HepG2 (cell line): ENCODE measurements at regions not wholly inside any gene's neighbourhood (a gene's known extent, or its start where the extent isn't known, plus 50 kb on each side); places are given as distances from the start of the nearest gene placed in this dataset.

Experiments
- ATAC-seq: fragments of 200-7000 bp; cut with Tn5 transposase; 3 replicates; pipeline ENCODE4 v1.9.1; 2020; ENCODE audit warnings: mild to moderate bottlenecking, moderate library complexity
- BruUV-seq: library from RNA; stranded (reverse); fragments of 400-500 nt; replicated peaks from 2 replicates; lab custom pipeline; 2021; lab: Mats Ljungman, UMichigan
- CTCF ChIA-PET: fragments of 300-600 bp; formaldehyde crosslinking; extraction: SDS; loops from one replicate; lab custom pipeline; 2021; ENCODE audit warnings: low total read pairs, inconsistent platforms, low intra/inter-chr PET ratio; lab: Yijun Ruan, JAX
- POLR2A ChIA-PET: fragments of 350-600 bp; sonication (Branson Sonifier 250); formaldehyde crosslinking; loops from one replicate; lab custom pipeline; 2020; ENCODE audit warnings: antibody characterized with exemption, inconsistent platforms; lab: Yijun Ruan, JAX
- DNase-seq: peaks from one replicate; pipeline ENCODE4 v3.0.0-alpha.2; 2015; ENCODE audit warnings: low spot score
- FAIRE-seq: peaks from 3 replicates; lab custom pipeline; 2011; peaks lifted over from hg19 to GRCh38; lab: Jason Lieb, UNC
- H2AFZ ChIP-seq: one replicate; pipeline ENCODE4 v1.6.1; 2011; ENCODE audit warnings: low read length, inconsistent platforms
- H3K27ac ChIP-seq: fragments of 300-600 bp; 3 replicates; pipeline ENCODE4 v1.8.0; 2011; ENCODE audit warnings: mixed run types, mild to moderate bottlenecking, mixed read lengths, low read length, inconsistent platforms; ENCODE audit not compliant: insufficient read depth; ENCODE audit errors: extremely low read length
- H3K27me3 ChIP-seq, 2 experiments: fragments of 200-600 bp in 1 of 2; 2 replicates in 1 of 2; 3 replicates in 1 of 2; pipeline versions ENCODE4 v1.6.0 to v1.8.0; 2011; ENCODE audit warnings: low read length in 2 of 2, mild to moderate bottlenecking in 2 of 2, moderate library complexity in 2 of 2, inconsistent platforms in 1 of 2; ENCODE audit not compliant: insufficient read depth in 2 of 2, control insufficient read depth in 1 of 2
- H3K36me3 ChIP-seq, 2 experiments: fragments of 200-600 bp in 1 of 2; replicated peaks in 1 of 2; 2 replicates in 1 of 2; 3 replicates in 1 of 2; pipeline versions ENCODE4 v1.5.1 to v1.8.0; 2011; ENCODE audit warnings: low read length in 2 of 2, inconsistent platforms in 1 of 2; ENCODE audit not compliant: insufficient read depth in 2 of 2, control insufficient read depth in 1 of 2
- H3K4me1 ChIP-seq: 2 replicates; pipeline ENCODE4 v1.5.1; 2012; ENCODE audit warnings: low read length, inconsistent platforms; ENCODE audit not compliant: insufficient read depth
- H3K4me2 ChIP-seq: 2 replicates; pipeline ENCODE4 v1.6.0; 2011; ENCODE audit warnings: low read depth, low read length, inconsistent platforms
- H3K4me3 ChIP-seq, 3 experiments: fragments of 200-600 bp in 1 of 3; sonication (generic), shearing (Covaris generic) in 1 of 3; replicated peaks in 1 of 3; 2 replicates each; pipeline ENCODE4 v1.5.1; 2011 to 2016; ENCODE audit warnings: low read length in 3 of 3, inconsistent platforms in 2 of 3, low read depth in 2 of 3, mild to moderate bottlenecking in 2 of 3, control low read depth in 1 of 3, mixed read lengths in 1 of 3; ENCODE audit not compliant: insufficient read depth in 1 of 3
- H3K79me2 ChIP-seq: one replicate; pipeline ENCODE4 v1.6.1; 2011; ENCODE audit warnings: low read length, inconsistent platforms; ENCODE audit not compliant: insufficient read depth
- H3K9ac ChIP-seq: 2 replicates; pipeline ENCODE4 v1.6.0; 2011; ENCODE audit warnings: mild to moderate bottlenecking, low read depth, low read length, inconsistent platforms; ENCODE audit not compliant: insufficient read depth
- H3K9me3 ChIP-seq: 2 replicates; pipeline ENCODE4 v1.5.1; 2012; ENCODE audit warnings: mild to moderate bottlenecking, low read length
- H4K20me1 ChIP-seq: 2 replicates; pipeline ENCODE4 v1.6.0; 2011; ENCODE audit warnings: inconsistent platforms, mild to moderate bottlenecking, low read length, moderate library complexity; ENCODE audit not compliant: insufficient read depth
- ARID2 ChIP-seq: sonication (generic); formaldehyde crosslinking; IDR thresholded peaks from 2 replicates; pipeline ENCODE4 v1.8.1; 2022; ENCODE audit warnings: mild to moderate bottlenecking, missing genetic modification reagents, borderline replicate concordance
- ATF7 ChIP-seq, 2 experiments: fragments of 450-650 bp in 1 of 2; sonication (generic) in 1 of 2; formaldehyde crosslinking in 1 of 2; IDR thresholded peaks; 2 replicates each; pipeline versions ENCODE4 v1.4.0 to v1.6.1; 2016 to 2020; ENCODE audit warnings: antibody characterized with exemption in 1 of 2, mild to moderate bottlenecking in 1 of 2, missing genetic modification reagents in 1 of 2
- HOXA9 ChIP-seq: sonication (generic); formaldehyde crosslinking; IDR thresholded peaks from 2 replicates; pipeline ENCODE4 v1.8.1; 2022; ENCODE audit warnings: missing genetic modification reagents, mild to moderate bottlenecking, moderate library complexity, borderline replicate concordance
- KDM1A ChIP-seq: IDR thresholded peaks from 2 replicates; pipeline ENCODE4 v1.6.1; 2016; ENCODE audit warnings: missing compliant biosample characterization
- RORA ChIP-seq: sonication (generic); formaldehyde crosslinking; IDR thresholded peaks from 2 replicates; pipeline ENCODE4 v1.5.0; 2020; ENCODE audit warnings: mild to moderate bottlenecking, missing genetic modification reagents, moderate library complexity
- SALL1 ChIP-seq: sonication (generic); formaldehyde crosslinking; IDR thresholded peaks from 2 replicates; pipeline ENCODE4 v1.8.0; 2022; ENCODE audit warnings: mild to moderate bottlenecking, missing genetic modification reagents
- SIX4 ChIP-seq: sonication (generic); formaldehyde crosslinking; IDR thresholded peaks from 2 replicates; pipeline ENCODE4 v1.4.0; 2020; ENCODE audit warnings: missing genetic modification reagents
- TCF7L2 ChIP-seq: IDR thresholded peaks from 2 replicates; pipeline ENCODE4 v1.6.1; 2011; ENCODE audit warnings: mild to moderate bottlenecking, low read depth, low read length, moderate library complexity
- ZBTB7A ChIP-seq: sonication (generic); formaldehyde crosslinking; IDR thresholded peaks from 2 replicates; pipeline ENCODE4 v1.8.0; 2022; ENCODE audit warnings: mild to moderate bottlenecking, missing genetic modification reagents
- ZFY ChIP-seq: sonication (generic); formaldehyde crosslinking; IDR thresholded peaks from 2 replicates; pipeline ENCODE4 v1.4.0; 2020; ENCODE audit warnings: missing genetic modification reagents
- ZNF263 ChIP-seq: sonication (generic); formaldehyde crosslinking; IDR thresholded peaks from 2 replicates; pipeline ENCODE4 v1.4.0; 2020; ENCODE audit warnings: missing genetic modification reagents
- ZNF3 ChIP-seq: IDR thresholded peaks from 2 replicates; pipeline ENCODE4 v1.7.0; 2017; ENCODE audit warnings: inconsistent platforms
- WGBS: methylation state at CpG from one replicate; pipeline ENCODE4 v1.1.6; 2017; ENCODE audit warnings: low lambda C conversion rate; 5-methylcytosine and 5-hydroxymethylcytosine counted together
- in situ Hi-C: cut with HindIII; loops from 2 replicates; pipeline ENCODE4 v1.10.0; 2017; ENCODE audit warnings: low pct_unique_long_range_greater_than_20kb; ENCODE audit not compliant: extremely low pct_ligation_motif_present
- intact Hi-C: fragments of 100-400 bp; cut with micrococcal nuclease; formaldehyde crosslinking; loops from one replicate; pipeline ENCODE4 v1.10.0; 2022; ENCODE audit not compliant: unreplicated experiment
- TF ChIP-seq, protein P1 (sequence below): sonication (generic); formaldehyde crosslinking; IDR thresholded peaks from 2 replicates; pipeline ENCODE4 v1.5.0; 2020; ENCODE audit warnings: missing genetic modification reagents

- no peak for ATAC-seq
- in situ Hi-C loops, result no loop called here
- POLR2A ChIA-PET, result no interaction called here
Observed at GRCh38 chr1:65044411-65044810, 78.1 kb upstream of the JAK1 start.

DNA sequence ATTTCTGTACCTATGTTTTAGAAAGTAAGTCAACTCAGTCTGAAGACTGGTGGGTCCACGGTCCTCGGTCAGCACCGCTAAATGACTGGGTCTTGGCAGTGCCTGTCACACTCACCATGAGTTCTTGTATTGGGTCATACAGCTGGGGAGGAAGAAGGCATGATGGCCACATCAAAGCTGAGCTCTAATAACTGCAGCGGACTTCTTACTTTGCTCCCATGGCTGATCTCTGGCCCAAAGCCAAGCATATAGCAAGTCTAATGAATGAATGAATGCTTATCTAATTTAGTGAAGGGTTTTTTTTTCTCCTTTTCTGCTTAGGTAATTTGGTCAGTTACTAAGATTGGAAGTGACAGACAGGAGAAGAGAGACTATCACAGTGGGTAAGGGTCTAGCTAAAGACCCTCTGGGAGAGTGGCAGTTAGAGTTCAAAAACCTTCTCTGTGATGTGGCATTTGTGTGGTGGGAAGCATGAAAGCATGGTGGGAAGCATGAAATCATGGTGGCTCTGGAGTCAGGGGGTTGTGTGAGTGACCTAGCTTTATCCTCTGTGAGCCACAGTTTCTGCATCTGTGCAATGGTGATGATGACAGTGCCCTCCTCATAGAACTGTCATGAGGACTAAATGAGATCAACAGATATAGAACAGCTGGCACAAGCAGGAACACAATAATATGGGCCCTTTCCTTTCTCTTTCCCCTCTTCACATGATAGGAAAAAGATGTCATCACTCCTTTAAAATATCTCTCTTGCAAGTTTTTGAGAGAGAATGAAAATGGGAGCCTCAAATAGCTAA lies 78.9 kb upstream of the JAK1 start:
- H3K79me2 ChIP-seq, result no peaks in the 10 kb centered on the region
- H3K9me3 ChIP-seq, result no peaks in the 10 kb centered on the region
- H3K4me2 ChIP-seq, result no peak overlapping the region
- DNase-seq (no peak), ATAC-seq (no peak), FAIRE-seq (no peak)
- peaks cover 9% of the 10 kb centered on the region; the same call in 1 of the 2 replicates for H3K4me1 ChIP-seq
- H3K36me3 ChIP-seq, result no peaks in the 10 kb centered on the region
- no TSS peak for BruUV-seq
- ChIA-PET CTCF (no interaction called here), POLR2A (no interaction called here)
- TF ChIP-seq SIX4 (CRISPR knock-in tag) (no peak), ZNF263 (CRISPR knock-in tag) (no peak), ATF7 (IDR thresholded peaks at IDR 0.05) (no peak), ATF7 (CRISPR knock-in tag; IDR thresholded peaks at IDR 0.05) (no peak), HOXA9 (CRISPR knock-in tag) (no peak), ZNF3 (CRISPR knock-in tag) (no peak)
- H3K4me3 ChIP-seq, result no peak overlapping the region
- H4K20me1 ChIP-seq, result no peaks in the 10 kb centered on the region
- no peak overlapping the region for H3K9ac ChIP-seq
- H3K27ac ChIP-seq, result no peak overlapping the region
- peaks cover 0 to 1% of the 10 kb centered on the region in 2 experiments; a peak in 1 of 5 replicates for H3K27me3 ChIP-seq
- intact Hi-C loops, result no loop called here
- H2AFZ ChIP-seq, result no peak overlapping the region
- WGBS, result 79% methylated on average over 4 of the region's 4 CpGs
- in situ Hi-C loops, result no loop called here

More at GRCh38 chr1:65044411-65044810, 78.1 kb upstream of the JAK1 start:
- intact Hi-C loops, result loop anchor here (5.0 kb wide), 1 partner anchor 182 kb away; no protein-coding TSS in a partner anchor
- BruUV-seq, result no TSS peak
- DNase-seq, result no peak
- H3K4me2 ChIP-seq, result no peak overlapping the region
- H3K9me3 ChIP-seq, result no peaks in the 10 kb centered on the region
- H2AFZ ChIP-seq, result no peak overlapping the region
- WGBS, result 57% methylated on average over 5 of the region's 5 CpGs
- no peaks in the 10 kb centered on the region for H4K20me1 ChIP-seq
- no peaks in the 10 kb centered on the region; a peak in 1 of 5 replicates for H3K27me3 ChIP-seq
- TF ChIP-seq TCF7L2 (no peak), ZBTB7A (CRISPR knock-in tag) (no peak), ZFY (CRISPR knock-in tag) (no peak), KDM1A (no peak), RORA (CRISPR knock-in tag) (no peak), ARID2 (CRISPR knock-in tag) (no peak), SALL1 (CRISPR knock-in tag) (no peak)
- TF ChIP-seq, protein P1, sequence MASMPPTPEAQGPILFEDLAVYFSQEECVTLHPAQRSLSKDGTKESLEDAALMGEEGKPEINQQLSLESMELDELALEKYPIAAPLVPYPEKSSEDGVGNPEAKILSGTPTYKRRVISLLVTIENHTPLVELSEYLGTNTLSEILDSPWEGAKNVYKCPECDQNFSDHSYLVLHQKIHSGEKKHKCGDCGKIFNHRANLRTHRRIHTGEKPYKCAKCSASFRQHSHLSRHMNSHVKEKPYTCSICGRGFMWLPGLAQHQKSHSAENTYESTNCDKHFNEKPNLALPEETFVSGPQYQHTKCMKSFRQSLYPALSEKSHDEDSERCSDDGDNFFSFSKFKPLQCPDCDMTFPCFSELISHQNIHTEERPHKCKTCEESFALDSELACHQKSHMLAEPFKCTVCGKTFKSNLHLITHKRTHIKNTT (CRISPR knock-in tag), result no peak
- no peaks in the 10 kb centered on the region for H3K79me2 ChIP-seq
- H3K36me3 ChIP-seq, result no peaks in the 10 kb centered on the region
- no peak overlapping the region for H3K4me3 ChIP-seq
- CTCF ChIA-PET, result no interaction called here
- no peak for FAIRE-seq
- no peak overlapping the region for H3K9ac ChIP-seq
- peaks cover 9% of the 10 kb centered on the region; the same call in 1 of the 2 replicates for H3K4me1 ChIP-seq
- H3K27ac ChIP-seq, result no peak overlapping the region
